Stimulated activated CD8-positive, alpha-beta memory T cell treated with anti-CD3 and anti-CD28 coated beads, Interleukin-15, amount 100 ng/mL, for 24 hours (primary cell): ENCODE measurements at regions not wholly inside any gene's neighbourhood (a gene's known extent, or its start where the extent isn't known, plus 50 kb on each side); places are given as distances from the start of the nearest gene placed in this dataset.

Experiments used
- DNase-seq: peaks from one replicate; pipeline ENCODE4 v3.0.0-alpha.2; 2020; ENCODE audit warnings: low read depth

- no peak for DNase-seq
Measured at GRCh38 chr5:19370655-19371386, 617.2 kb downstream of the CDH18 start.

GRCh38 chr5:19388391-19388790 lies 599.6 kb downstream of the CDH18 start:
- no peak for DNase-seq

GRCh38 chr5:19401032-19401431 lies 587.0 kb downstream of the CDH18 start:
- DNase-seq = no peak

- no peak for DNase-seq
Measured at GRCh38 chr5:19406576-19407365, 581.2 kb downstream of the CDH18 start.

- no peak for DNase-seq
Measured at GRCh38 chr5:19408149-19408548, 579.9 kb downstream of the CDH18 start.

- DNase-seq = no peak
Measured at GRCh38 chr5:19411936-19412335, 576.1 kb downstream of the CDH18 start.
